Fibroblast of skin of abdomen (primary cell): ENCODE measurements at regions not wholly inside any gene's neighbourhood (a gene's known extent, or its start where the extent isn't known, plus 50 kb on each side); places are given as distances from the start of the nearest gene placed in this dataset.
A peak's percentile ranks its signal among the peaks of the same experiment; 100 is the strongest.

Experiments
- DNase-seq: peaks from one replicate; pipeline ENCODE4 v3.0.0-alpha.2; 2013

DNA sequence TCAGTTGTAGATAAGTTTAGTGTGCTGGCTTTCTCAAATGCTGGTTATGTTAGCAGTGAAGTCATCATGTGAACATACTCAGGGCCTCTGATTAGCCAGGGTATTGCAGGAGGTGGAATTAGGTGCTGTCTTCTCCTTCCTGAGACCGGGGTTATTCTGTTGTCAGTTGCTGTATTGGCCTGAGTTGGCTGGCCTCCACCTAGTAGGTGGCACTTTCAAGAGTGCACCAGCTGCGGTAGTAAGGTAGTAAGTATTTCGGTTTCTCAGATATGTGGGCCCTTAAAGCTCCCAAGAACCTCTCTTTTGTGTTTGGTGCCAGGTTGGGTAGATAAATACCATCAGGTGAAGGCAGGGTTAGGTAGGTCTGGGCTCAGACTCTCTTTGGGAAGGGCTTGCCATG lies 1430.5 kb upstream of the CELF4 start:
- DNase-seq, result no peak

- no peak for DNase-seq
These were observed 1427.7 kb upstream of the CELF4 start for GRCh38 chr18:38993342-38993741.

DNA sequence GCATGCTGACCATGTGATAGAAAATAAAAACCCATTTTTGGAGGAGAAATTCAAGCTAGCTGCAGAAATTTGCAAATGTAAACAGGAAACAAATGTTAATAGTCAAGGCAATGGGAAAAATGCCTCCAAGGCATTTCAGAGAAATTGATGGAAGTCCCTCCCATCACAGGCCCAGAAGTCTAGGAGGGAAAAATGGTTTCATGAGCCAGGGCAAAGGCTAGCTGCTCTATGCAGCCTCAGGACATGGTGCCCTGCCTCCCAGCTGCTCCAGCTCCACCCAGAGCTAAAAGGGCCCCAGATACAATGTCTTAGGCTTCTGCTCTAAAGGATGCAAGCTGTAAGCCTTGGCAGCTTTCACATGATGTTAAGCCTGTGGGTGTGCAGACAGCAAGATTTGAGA lies 1419.4 kb upstream of the CELF4 start:
- no peak for DNase-seq

DNA sequence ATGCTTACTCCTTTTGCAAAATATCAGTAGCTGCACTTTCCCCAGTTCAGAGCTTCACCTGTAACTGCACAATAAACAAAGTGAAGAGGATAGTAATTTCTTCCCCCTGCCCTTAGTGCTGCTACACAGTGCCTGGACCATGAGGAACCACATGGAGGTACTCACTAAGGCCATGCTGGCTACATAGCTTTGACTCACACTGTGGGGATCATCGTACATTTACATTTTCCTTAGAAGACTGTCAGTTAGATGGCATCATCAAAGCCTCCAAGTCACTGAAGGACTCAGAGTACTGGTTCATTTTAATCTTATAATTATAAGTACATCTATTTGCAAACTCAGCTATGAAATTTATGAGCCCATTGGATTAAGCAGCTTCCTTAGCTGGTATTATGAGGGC lies 1416.5 kb upstream of the CELF4 start:
- no peak for DNase-seq

DNA sequence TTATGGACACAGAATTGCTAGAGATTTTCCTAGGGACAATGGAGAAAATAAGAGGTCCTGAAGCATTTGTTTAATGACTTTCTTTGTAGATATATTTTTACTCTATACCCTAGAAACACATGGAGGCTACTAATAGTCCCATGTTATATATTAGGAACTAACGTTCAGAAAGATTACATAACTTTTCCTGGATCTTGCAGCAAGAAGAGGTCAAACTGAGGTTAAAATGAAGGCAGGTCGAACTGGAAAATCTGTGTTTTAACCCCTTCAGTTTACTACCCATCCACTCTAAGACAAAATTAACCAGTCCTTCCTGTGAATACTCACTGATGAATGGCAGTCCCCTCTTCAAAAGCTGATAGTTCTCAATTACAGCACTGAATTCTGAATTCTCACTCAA lies 1415.8 kb upstream of the CELF4 start:
- no peak for DNase-seq

- no peak for DNase-seq
These were observed 1414.8 kb upstream of the CELF4 start for GRCh38 chr18:38980420-38980819.

GRCh38 chr18:38972571-38972970 lies 1407.0 kb upstream of the CELF4 start:
- no peak for DNase-seq

DNA sequence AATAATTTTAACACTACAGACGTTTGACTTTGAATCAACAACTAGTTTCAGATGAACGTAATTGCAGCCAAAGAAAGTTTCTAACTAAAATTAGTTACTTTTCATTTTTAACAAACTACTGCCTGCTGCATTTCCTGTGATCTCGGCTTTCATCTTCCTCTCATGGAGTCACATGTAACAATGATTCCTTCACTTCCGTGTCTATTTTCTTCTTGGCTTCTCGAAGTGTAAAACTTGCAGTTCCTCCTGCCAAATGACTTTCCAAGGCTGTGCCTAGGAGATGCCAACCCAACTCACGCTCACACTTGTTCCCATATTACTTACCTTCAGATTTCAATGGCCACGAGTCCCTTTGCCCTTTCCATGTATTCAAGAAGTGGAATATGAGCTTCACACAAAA lies 1406.3 kb upstream of the CELF4 start:
- no peak for DNase-seq

GRCh38 chr18:38966841-38967240 lies 1401.2 kb upstream of the CELF4 start:
- DNase-seq, result no peak

DNA sequence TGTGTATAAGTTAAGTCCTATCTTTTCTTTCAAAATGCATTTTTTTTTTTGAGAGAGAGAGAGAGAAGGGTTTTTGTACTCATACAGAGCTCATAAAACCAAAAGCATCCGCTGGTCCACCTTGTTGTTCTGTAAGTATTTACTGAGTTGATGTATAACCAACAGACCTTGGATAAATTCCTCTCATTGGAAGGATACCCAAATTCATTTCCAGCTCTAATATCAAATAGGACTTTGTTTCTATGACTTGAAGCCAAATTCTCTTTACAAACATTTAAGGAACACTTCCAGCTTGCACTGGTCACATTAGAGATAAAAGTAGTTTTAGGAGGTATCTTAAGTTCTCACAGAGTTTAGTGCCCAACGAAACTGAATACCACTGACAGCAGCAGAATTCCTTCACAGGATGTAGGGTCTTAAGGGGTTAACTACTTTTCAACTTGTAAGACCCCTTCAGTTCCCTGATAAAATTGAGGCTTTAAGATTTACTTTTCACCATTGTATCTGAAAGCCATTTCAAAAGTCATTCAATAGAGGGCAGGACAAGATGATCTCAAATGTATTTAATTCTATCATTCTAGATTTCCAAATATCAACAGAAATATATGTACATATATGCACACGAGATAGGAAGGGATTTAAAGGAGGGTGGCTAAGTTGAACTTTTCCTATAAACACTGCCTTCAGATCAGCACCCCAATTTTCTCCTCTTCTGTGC lies 1398.5 kb upstream of the CELF4 start:
- no peak for DNase-seq

GRCh38 chr18:38961880-38962279 lies 1396.3 kb upstream of the CELF4 start:
- DNase-seq, result no peak

GRCh38 chr18:38957736-38958135 lies 1392.1 kb upstream of the CELF4 start:
- no peak for DNase-seq

DNA sequence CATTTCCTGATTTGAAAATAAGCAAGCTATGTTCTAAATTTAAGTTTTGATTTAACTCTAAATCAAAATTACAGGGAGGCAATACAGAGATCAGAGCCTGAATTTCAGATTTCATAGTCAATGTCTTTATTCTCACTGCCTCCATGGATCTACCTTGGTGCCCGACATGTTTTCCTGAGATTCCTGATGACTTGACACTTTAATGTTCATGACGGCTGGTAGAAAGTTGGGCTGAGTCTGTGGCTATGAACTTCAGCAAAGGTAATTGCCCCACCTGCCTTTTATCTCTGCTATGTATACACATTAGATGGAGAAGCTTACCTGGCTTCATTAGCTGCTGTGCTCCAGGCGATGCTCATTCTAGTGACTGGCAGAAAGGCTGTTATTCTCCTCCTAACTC lies 1390.5 kb upstream of the CELF4 start:
- DNase-seq, result no peak

GRCh38 chr18:38951633-38952032 lies 1386.0 kb upstream of the CELF4 start:
- DNase-seq, result no peak

DNA sequence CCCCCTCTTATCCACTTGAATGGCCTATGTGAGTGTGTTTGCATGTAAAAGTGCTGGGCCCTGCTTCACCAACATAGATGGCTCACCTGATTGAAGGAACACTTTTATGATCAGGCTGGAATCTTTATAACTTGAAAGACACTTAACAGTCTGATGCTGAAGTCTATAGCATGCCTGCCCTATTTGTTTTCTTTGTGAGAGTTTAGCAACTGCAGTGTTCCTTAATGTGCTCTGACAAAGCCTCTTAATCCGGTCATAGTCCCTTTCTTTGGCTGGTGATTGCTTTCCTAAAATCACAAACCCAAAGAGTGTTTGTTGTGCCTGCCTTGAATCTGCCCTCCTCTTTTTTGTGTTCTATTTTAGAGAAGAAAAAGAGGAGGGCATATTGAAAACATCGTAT lies 1382.8 kb upstream of the CELF4 start:
- no peak for DNase-seq

DNA sequence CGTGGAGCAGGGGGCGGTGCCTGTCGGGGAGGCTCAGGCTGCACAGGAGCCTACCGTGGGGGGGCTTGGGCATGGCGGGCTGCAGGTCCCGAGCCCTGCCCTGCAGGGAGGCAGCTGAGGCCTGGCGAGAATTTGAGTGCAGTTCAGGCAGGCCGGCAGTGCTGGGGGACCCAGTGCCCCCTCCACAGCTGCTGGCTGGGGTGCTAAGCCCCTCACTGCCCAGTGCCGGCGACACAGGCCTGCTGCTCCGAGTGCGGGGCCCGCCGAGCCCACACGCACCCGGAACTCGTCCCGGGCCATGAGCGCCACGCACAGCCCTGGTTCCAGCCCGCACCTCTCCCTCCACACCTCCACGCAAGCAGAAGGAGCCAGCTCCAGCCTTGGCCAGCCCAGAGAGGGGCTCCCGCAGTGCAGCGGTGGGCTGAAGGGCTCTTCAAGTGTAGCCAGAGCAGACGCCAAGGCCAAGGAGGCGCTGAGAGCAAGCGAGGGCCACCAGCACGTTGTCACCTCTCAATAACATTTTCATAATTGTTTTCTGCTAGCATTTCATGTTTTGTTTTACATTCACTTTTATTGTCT lies 1378.9 kb upstream of the CELF4 start:
- DNase-seq, result no peak

DNA sequence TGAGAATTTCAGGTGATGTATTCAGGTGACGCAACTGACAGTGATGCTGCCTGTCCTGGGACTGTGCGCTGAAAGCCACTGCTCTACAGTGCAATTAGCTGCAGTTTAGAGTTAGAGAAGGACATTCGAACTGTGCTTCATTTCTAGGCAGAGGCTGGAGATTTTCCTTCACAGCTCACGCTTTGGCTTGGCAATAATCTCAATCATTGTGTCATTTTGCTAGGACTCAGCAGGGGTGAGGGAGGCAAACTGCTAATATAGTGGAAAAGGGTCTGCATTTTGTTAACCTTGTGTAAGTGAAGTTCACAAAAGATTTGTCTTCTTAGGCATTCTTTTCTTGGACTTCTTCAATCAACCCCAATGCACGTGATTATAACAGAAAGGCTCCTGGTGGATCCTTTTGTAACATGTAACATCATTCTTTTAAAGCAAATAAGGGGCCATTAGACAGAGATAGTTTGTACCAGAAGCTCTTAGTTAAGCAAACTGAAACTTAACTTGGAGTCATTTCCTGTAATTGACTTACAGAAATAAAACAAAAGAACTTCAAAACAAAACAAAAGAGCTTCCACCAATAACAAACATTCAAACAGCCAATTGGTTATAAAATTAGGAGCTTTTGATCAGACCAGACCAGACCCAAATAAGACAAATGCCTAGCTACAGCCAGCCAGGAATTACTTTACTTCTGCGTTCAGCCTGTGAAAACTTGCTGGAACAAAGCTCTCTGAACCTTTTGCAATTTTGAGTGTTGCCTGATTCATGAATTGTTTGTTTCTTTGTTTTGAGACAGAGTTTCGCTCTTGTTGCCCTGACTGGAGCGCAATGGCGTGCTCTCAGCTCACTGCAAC lies 1376.3 kb upstream of the CELF4 start:
- DNase-seq, result no peak

DNA sequence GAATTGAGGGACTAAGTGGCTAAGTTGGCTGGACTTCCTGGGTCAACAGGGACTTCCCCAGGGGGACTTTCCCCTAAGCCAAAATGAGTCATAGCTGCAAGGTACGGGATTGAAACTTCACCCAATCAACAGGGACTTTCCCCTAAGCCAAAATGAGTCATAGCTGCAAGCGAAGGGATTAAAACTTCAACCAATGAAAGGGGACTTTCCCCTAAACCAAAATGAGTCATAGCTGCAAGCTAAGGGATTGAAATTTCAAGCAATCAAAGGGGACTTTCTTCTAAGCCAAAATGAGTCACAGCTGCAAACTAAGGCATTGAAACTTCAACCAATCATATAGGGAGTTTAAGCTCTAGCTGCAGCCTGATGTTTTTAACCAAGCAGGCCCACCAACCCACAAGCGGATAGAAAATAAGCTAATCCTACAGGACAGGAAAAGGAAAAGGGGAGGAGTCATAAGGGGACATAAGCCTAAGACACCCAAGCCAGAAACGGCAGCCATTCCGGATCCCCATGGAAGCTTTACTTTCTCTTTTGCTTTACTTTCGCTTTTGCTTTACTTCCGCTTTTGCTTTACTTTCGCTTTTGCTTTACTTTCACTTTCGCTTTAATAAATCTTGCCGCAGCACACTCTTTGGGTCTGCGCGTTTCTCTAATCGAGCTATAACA lies 1375.4 kb upstream of the CELF4 start:
- DNase-seq, result peak; percentile 26

GRCh38 chr18:38940475-38940862 lies 1374.9 kb upstream of the CELF4 start:
- DNase-seq, result no peak

GRCh38 chr18:38933910-38934510 lies 1368.4 kb upstream of the CELF4 start:
- no peak for DNase-seq

DNA sequence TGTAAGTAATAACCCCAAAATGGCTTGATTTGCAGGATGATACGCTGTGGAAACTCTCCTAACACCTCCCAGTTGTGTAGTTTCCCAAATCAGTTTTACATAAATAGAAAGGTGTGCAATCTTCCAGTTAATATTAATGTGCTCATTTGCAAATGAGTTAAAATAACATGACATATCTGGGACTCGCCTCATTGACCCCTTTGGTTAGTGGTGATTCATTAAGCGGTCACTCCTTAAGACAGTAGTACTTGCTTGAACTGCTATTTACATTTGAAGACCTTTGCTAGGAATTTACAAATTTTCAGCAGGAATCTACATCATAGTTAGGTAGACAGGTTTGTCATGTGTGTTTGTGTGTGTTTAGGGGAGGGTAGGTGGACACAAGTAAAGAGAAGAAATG lies 1367.7 kb upstream of the CELF4 start:
- DNase-seq, result no peak

DNA sequence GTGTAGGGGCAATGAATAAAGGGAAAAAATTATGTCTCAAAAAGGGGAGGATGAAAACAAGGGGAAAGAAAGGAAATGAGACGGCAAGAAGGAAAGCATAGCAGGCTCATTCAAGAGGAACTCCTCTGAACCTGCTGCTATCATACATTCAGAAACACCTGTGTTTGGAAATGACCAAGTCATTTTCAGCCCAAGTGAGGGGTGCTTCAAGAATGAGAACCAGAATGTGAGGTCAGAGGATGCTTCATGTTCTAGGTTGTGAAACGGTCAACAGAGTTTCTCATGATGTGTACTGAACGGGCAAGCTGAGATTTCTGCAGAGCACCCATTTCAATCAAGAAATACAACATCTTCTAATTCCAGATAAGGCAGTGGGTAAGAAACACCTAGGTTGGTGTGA lies 1367.2 kb upstream of the CELF4 start:
- no peak for DNase-seq

GRCh38 chr18:38931754-38932050 lies 1366.1 kb upstream of the CELF4 start:
- no peak for DNase-seq
